Rectal smooth muscle tissue (tissue), 1 donor: ENCODE measurements at regions not wholly inside any gene's neighbourhood (a gene's known extent, or its start where the extent isn't known, plus 50 kb on each side); places are given as distances from the start of the nearest gene placed in this dataset.
"Not testable (repeated sequence)": the region's sequence is repeated elsewhere in the genome, so short reads cannot be mapped to it uniquely, and the experiment has no call there.

ENCODE experiments used
- H3K27ac ChIP-seq: one replicate; pipeline ENCODE4 v1.7.0; 2013; ENCODE audit warnings: low read depth, low read length, inconsistent platforms
- H3K27me3 ChIP-seq: one replicate; pipeline ENCODE4 v1.7.0; 2013; ENCODE audit warnings: low read length; ENCODE audit not compliant: control insufficient read depth, insufficient read depth
- H3K36me3 ChIP-seq: one replicate; pipeline ENCODE4 v1.7.0; 2013; ENCODE audit warnings: low read length; ENCODE audit not compliant: control insufficient read depth, insufficient read depth
- H3K4me1 ChIP-seq: one replicate; pipeline ENCODE4 v1.7.0; 2013; ENCODE audit warnings: low read length; ENCODE audit not compliant: control insufficient read depth, insufficient read depth
- H3K4me3 ChIP-seq: one replicate; pipeline ENCODE4 v1.7.0; 2013; ENCODE audit warnings: low read length
- H3K9ac ChIP-seq: one replicate; pipeline ENCODE4 v1.7.0; 2013; ENCODE audit warnings: low read length

- H3K4me1 ChIP-seq = no peaks in the 10 kb centered on the region
- H3K4me3 ChIP-seq = no peak overlapping the region
- H3K36me3 ChIP-seq = no peaks in the 10 kb centered on the region
Observed at GRCh38 chr20:56911946-56912345, 282.8 kb downstream of the TFAP2C start.

GRCh38 chr20:56914532-56914931, 285.4 kb downstream of the TFAP2C start:
- Histone ChIP-seq H3K27me3 (no peaks in the 10 kb centered on the region), H3K4me3 (no peak overlapping the region), H3K27ac (no peak overlapping the region), H3K36me3 (no peaks in the 10 kb centered on the region), H3K4me1 (no peaks in the 10 kb centered on the region), H3K9ac (no peak overlapping the region)

More at GRCh38 chr20:56911946-56912345, 282.8 kb downstream of the TFAP2C start:
- Histone ChIP-seq H3K27ac (no peak overlapping the region), H3K27me3 (no peaks in the 10 kb centered on the region), H3K9ac (no peak overlapping the region)

GRCh38 chr20:56916345-56916622, 287.2 kb downstream of the TFAP2C start:
- Histone ChIP-seq H3K27ac (no peak overlapping the region), H3K9ac (no peak overlapping the region), H3K4me1 (no peaks in the 10 kb centered on the region), H3K4me3 (no peak overlapping the region), H3K36me3 (no peaks in the 10 kb centered on the region), H3K27me3 (no peaks in the 10 kb centered on the region)

GRCh38 chr20:56920041-56920440, 290.9 kb downstream of the TFAP2C start:
- not testable (repeated sequence) for H3K27ac ChIP-seq, H3K4me1 ChIP-seq, H3K4me3 ChIP-seq, H3K36me3 ChIP-seq, H3K9ac ChIP-seq, H3K27me3 ChIP-seq

GRCh38 chr20:56922497-56922896, 293.4 kb downstream of the TFAP2C start:
- no peak overlapping the region for H3K27ac ChIP-seq
- no peak overlapping the region for H3K4me3 ChIP-seq
- no peak overlapping the region for H3K9ac ChIP-seq
- H3K36me3 ChIP-seq = no peaks in the 10 kb centered on the region
- no peaks in the 10 kb centered on the region for H3K4me1 ChIP-seq
- H3K27me3 ChIP-seq = peaks cover 12% of the 10 kb centered on the region

GRCh38 chr20:56924292-56925081, 295.4 kb downstream of the TFAP2C start:
- no peak overlapping the region for H3K27ac ChIP-seq
- peaks cover 15% of the 10 kb centered on the region for H3K27me3 ChIP-seq
- no peaks in the 10 kb centered on the region for H3K4me1 ChIP-seq
- H3K36me3 ChIP-seq = no peaks in the 10 kb centered on the region
- no peak overlapping the region for H3K4me3 ChIP-seq
- H3K9ac ChIP-seq = no peak overlapping the region

GRCh38 chr20:56925082-56925830, 296.1 kb downstream of the TFAP2C start:
- H3K9ac ChIP-seq = no peak overlapping the region
- H3K36me3 ChIP-seq = no peaks in the 10 kb centered on the region
- H3K27ac ChIP-seq = no peak overlapping the region
- H3K27me3 ChIP-seq = peaks cover 15% of the 10 kb centered on the region
- H3K4me3 ChIP-seq = peak overlapping the region; percentile 30
- H3K4me1 ChIP-seq = no peaks in the 10 kb centered on the region

GRCh38 chr20:56925831-56926170, 296.7 kb downstream of the TFAP2C start:
- Histone ChIP-seq H3K4me3 (peak overlapping the region; percentile 30), H3K27ac (no peak overlapping the region), H3K9ac (no peak overlapping the region), H3K27me3 (peaks cover 15% of the 10 kb centered on the region), H3K4me1 (no peaks in the 10 kb centered on the region), H3K36me3 (no peaks in the 10 kb centered on the region)

- H3K4me1 ChIP-seq = no peaks in the 10 kb centered on the region
- no peak overlapping the region for H3K9ac ChIP-seq
- H3K36me3 ChIP-seq = no peaks in the 10 kb centered on the region
- no peak overlapping the region for H3K4me3 ChIP-seq
- H3K27me3 ChIP-seq = peaks cover 15% of the 10 kb centered on the region
- H3K27ac ChIP-seq = no peak overlapping the region
Observed at GRCh38 chr20:56926501-56926900, 297.4 kb downstream of the TFAP2C start.

- Histone ChIP-seq H3K4me3 (no peak overlapping the region), H3K4me1 (no peaks in the 10 kb centered on the region), H3K9ac (no peak overlapping the region), H3K36me3 (no peaks in the 10 kb centered on the region), H3K27ac (no peak overlapping the region), H3K27me3 (peaks cover 15% of the 10 kb centered on the region)
Observed at GRCh38 chr20:56927127-56927526, 298.0 kb downstream of the TFAP2C start.

- H3K27me3 ChIP-seq = peaks cover 12% of the 10 kb centered on the region
Observed at GRCh38 chr20:56928007-56928406, 298.9 kb downstream of the TFAP2C start.

GRCh38 chr20:56929606-56930005, 300.5 kb downstream of the TFAP2C start:
- Histone ChIP-seq H3K4me1 (no peaks in the 10 kb centered on the region), H3K27ac (no peak overlapping the region), H3K27me3 (peaks cover 9% of the 10 kb centered on the region), H3K4me3 (no peak overlapping the region), H3K9ac (no peak overlapping the region), H3K36me3 (no peaks in the 10 kb centered on the region)

More at GRCh38 chr20:56928007-56928406, 298.9 kb downstream of the TFAP2C start:
- Histone ChIP-seq H3K4me1 (no peaks in the 10 kb centered on the region), H3K36me3 (no peaks in the 10 kb centered on the region), H3K9ac (no peak overlapping the region), H3K4me3 (no peak overlapping the region), H3K27ac (no peak overlapping the region)

GRCh38 chr20:56930876-56931275, 301.8 kb downstream of the TFAP2C start:
- Histone ChIP-seq H3K27ac (no peak overlapping the region), H3K9ac (no peak overlapping the region), H3K4me1 (no peaks in the 10 kb centered on the region), H3K27me3 (peaks cover 3% of the 10 kb centered on the region), H3K4me3 (no peak overlapping the region), H3K36me3 (no peaks in the 10 kb centered on the region)
